ENCODE measurements at regions not wholly inside any gene's neighbourhood (a gene's known extent, or its start where the extent isn't known, plus 50 kb on each side); places are given as distances from the start of the nearest gene placed in this dataset.

- H4K20me1 ChIP-seq (replicated peaks; ENCODE audit: control insufficient read depth, extremely low read depth, insufficient read depth, low read length), result no peaks in the 10 kb centered on the region
- H2AFZ ChIP-seq (ENCODE audit: low read depth, low read length), result no peak overlapping the region
- FAIRE-seq (no peak), DNase-seq (ENCODE audit: low read depth, low spot score) (no peak)
- H3K27ac ChIP-seq (ENCODE audit: insufficient read depth, low read depth, low read length), result no peak overlapping the region
- H3K79me2 ChIP-seq (ENCODE audit: control insufficient read depth, insufficient read depth, low read length), result no peaks in the 10 kb centered on the region
- CTCF ChIA-PET, result no interaction called here
- H3K4me1 ChIP-seq (ENCODE audit: control insufficient read depth, extremely low read depth, insufficient read depth, low read length), result no peaks in the 10 kb centered on the region
- no peaks in the 10 kb centered on the region for H3K27me3 ChIP-seq (ENCODE audit: control insufficient read depth in 2 of 2, insufficient read depth in 2 of 2, low read length in 2 of 2)
- no peaks in the 10 kb centered on the region for H3K9me1 ChIP-seq (replicated peaks; ENCODE audit: control insufficient read depth, extremely low read depth, insufficient read depth, low read length)
- no peak overlapping the region for H3K4me3 ChIP-seq (replicated peaks in 1 of 3; ENCODE audit: insufficient read depth in 1 of 3, low read depth in 1 of 3, low read length in 3 of 3)
- H3K4me2 ChIP-seq (ENCODE audit: insufficient read depth, low read length), result no peak overlapping the region
- no peak overlapping the region for H3K9ac ChIP-seq (replicated peaks; ENCODE audit: extremely low read depth, insufficient read depth, low read length)
- TF ChIP-seq GATA2 (IDR thresholded peaks at IDR 0.05; ENCODE audit: insufficient read depth, insufficient read length, low read depth, low read length), result no peak
- TF ChIP-seq, protein P1, sequence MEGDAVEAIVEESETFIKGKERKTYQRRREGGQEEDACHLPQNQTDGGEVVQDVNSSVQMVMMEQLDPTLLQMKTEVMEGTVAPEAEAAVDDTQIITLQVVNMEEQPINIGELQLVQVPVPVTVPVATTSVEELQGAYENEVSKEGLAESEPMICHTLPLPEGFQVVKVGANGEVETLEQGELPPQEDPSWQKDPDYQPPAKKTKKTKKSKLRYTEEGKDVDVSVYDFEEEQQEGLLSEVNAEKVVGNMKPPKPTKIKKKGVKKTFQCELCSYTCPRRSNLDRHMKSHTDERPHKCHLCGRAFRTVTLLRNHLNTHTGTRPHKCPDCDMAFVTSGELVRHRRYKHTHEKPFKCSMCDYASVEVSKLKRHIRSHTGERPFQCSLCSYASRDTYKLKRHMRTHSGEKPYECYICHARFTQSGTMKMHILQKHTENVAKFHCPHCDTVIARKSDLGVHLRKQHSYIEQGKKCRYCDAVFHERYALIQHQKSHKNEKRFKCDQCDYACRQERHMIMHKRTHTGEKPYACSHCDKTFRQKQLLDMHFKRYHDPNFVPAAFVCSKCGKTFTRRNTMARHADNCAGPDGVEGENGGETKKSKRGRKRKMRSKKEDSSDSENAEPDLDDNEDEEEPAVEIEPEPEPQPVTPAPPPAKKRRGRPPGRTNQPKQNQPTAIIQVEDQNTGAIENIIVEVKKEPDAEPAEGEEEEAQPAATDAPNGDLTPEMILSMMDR (IDR thresholded peaks at IDR 0.05; ENCODE audit: extremely low read depth in 1 of 2, insufficient read depth in 1 of 2, low read depth in 1 of 2, low read length in 2 of 2), result no peak
- TF ChIP-seq MYC (IDR thresholded peaks at IDR 0.05; ENCODE audit: low read depth, low read length), result no peak
- TF ChIP-seq JUN (IDR thresholded peaks at IDR 0.05; ENCODE audit: borderline replicate concordance, insufficient read depth, insufficient read length, low read depth), result no peak
- no peak for TF ChIP-seq POLR2AphosphoS5 (IDR thresholded peaks at IDR 0.05; ENCODE audit: insufficient read depth, low read depth, low read length)
- TF ChIP-seq POLR2A (IDR thresholded peaks at IDR 0.05; ENCODE audit: low read depth, low read length), result no peak
- no peak for TF ChIP-seq MAX (IDR thresholded peaks at IDR 0.05; ENCODE audit: insufficient read depth, insufficient read length)
- TF ChIP-seq FOS (IDR thresholded peaks at IDR 0.05; ENCODE audit: borderline replicate concordance, insufficient read depth, low read length), result no peak
- no peak for TF ChIP-seq EZH2 (IDR thresholded peaks at IDR 0.05; ENCODE audit: borderline replicate concordance, low read depth, low read length, severe bottlenecking)
- no peaks in the 10 kb centered on the region for H3K9me3 ChIP-seq (replicated peaks; ENCODE audit: control insufficient read depth, insufficient read depth, low read length)
- POLR2A ChIA-PET, result no interaction called here
- no TSS peak for BruUV-seq (replicated peaks)
- no peaks in the 10 kb centered on the region for H3K36me3 ChIP-seq (ENCODE audit: control insufficient read depth in 2 of 2, extremely low read depth in 1 of 2, insufficient read depth in 2 of 2, low read length in 2 of 2)
- dilution Hi-C loops (cut with MboI; ENCODE audit: extremely low pct_ligation_motif_present, low sequenced_read_pairs), result no loop called here
- intact Hi-C loops (cut with micrococcal nuclease), result no loop called here
These were observed 235.3 kb downstream of the BTBD3 start for GRCh38 chr20:12152996-12153395.
